Activated naive CD4-positive, alpha-beta T cell treated with anti-CD3 and anti-CD28 coated beads for 36 hours (primary cell): ENCODE measurements at regions not wholly inside any gene's neighbourhood (a gene's known extent, or its start where the extent isn't known, plus 50 kb on each side); places are given as distances from the start of the nearest gene placed in this dataset.
"Not testable (repeated sequence)": the region's sequence is repeated elsewhere in the genome, so short reads cannot be mapped to it uniquely, and the experiment has no call there.

Experiments used
- CTCF ChIA-PET: fragments of 350-600 bp; sonication (Branson Sonifier 250); formaldehyde crosslinking; loops from one replicate; lab custom pipeline; 2021; ENCODE audit warnings: antibody characterized with exemption; lab: Charles Lee
- DNase-seq: peaks from one replicate; pipeline ENCODE4 v3.0.0-alpha.2; 2020
- H3K27ac Mint-ChIP-seq: one replicate; pipeline ENCODE4 v1.8.0; 2021; ENCODE audit warnings: mild to moderate bottlenecking, mixed read lengths
- H3K27me3 Mint-ChIP-seq: one replicate; pipeline ENCODE4 v1.8.0; 2021; ENCODE audit warnings: low read depth, mixed read lengths
- H3K36me3 Mint-ChIP-seq: one replicate; pipeline ENCODE4 v1.8.0; 2021; ENCODE audit warnings: low read depth, mixed read lengths
- H3K4me1 Mint-ChIP-seq: one replicate; pipeline ENCODE4 v1.8.0; 2021; ENCODE audit warnings: low read depth, mixed read lengths
- H3K4me3 Mint-ChIP-seq: one replicate; pipeline ENCODE4 v1.8.0; 2021; ENCODE audit warnings: mild to moderate bottlenecking, moderate library complexity, mixed read lengths
- H3K9me3 Mint-ChIP-seq: one replicate; pipeline ENCODE4 v1.8.0; 2021; ENCODE audit warnings: mixed read lengths
- intact Hi-C: fragments of 100-400 bp; cut with micrococcal nuclease; formaldehyde crosslinking; loops from one replicate; pipeline ENCODE4 v1.15.1; 2023

GRCh38 chrX:83749736-83750135, 111.2 kb upstream of the CYLC1 start:
- H3K4me3 Mint-ChIP-seq, intact Hi-C loops, H3K4me1 Mint-ChIP-seq, H3K36me3 Mint-ChIP-seq, DNase-seq, H3K27me3 Mint-ChIP-seq, H3K9me3 Mint-ChIP-seq, CTCF ChIA-PET, H3K27ac Mint-ChIP-seq: not testable (repeated sequence)

GRCh38 chrX:83750451-83750850, 110.5 kb upstream of the CYLC1 start:
- H3K27me3 Mint-ChIP-seq, H3K9me3 Mint-ChIP-seq, DNase-seq, H3K36me3 Mint-ChIP-seq, intact Hi-C loops, H3K27ac Mint-ChIP-seq, CTCF ChIA-PET, H3K4me1 Mint-ChIP-seq, H3K4me3 Mint-ChIP-seq: not testable (repeated sequence)

GRCh38 chrX:83759872-83760271, 101.1 kb upstream of the CYLC1 start:
- H3K36me3 Mint-ChIP-seq = no peaks in the 10 kb centered on the region
- no peaks in the 10 kb centered on the region for H3K27me3 Mint-ChIP-seq
- H3K4me1 Mint-ChIP-seq = no peaks in the 10 kb centered on the region
- CTCF ChIA-PET = no interaction called here
- no peaks in the 10 kb centered on the region for H3K9me3 Mint-ChIP-seq
- intact Hi-C loops = loop anchor here (5.0 kb wide), 1 partner anchor 753 kb away; no protein-coding TSS in a partner anchor
- no peak overlapping the region for H3K4me3 Mint-ChIP-seq
- no peak for DNase-seq
- no peak overlapping the region for H3K27ac Mint-ChIP-seq

GRCh38 chrX:83771664-83772063, 89.3 kb upstream of the CYLC1 start:
- intact Hi-C loops = no loop called here
- DNase-seq = no peak
- H3K9me3 Mint-ChIP-seq = peaks cover 2% of the 10 kb centered on the region
- H3K4me3 Mint-ChIP-seq = no peak overlapping the region
- H3K36me3 Mint-ChIP-seq = no peaks in the 10 kb centered on the region
- no peaks in the 10 kb centered on the region for H3K4me1 Mint-ChIP-seq
- no peaks in the 10 kb centered on the region for H3K27me3 Mint-ChIP-seq
- CTCF ChIA-PET = no interaction called here
- no peak overlapping the region for H3K27ac Mint-ChIP-seq
